Endothelial cell (in vitro differentiated cells): ENCODE measurements at regions not wholly inside any gene's neighbourhood (a gene's known extent, or its start where the extent isn't known, plus 50 kb on each side); places are given as distances from the start of the nearest gene placed in this dataset.

Source experiments
- DNase-seq: peaks from one replicate; pipeline ENCODE4 v3.0.0; 2021; ENCODE audit warnings: low spot score
- H3K27ac Mint-ChIP-seq: one replicate; pipeline ENCODE4 v1.8.0; 2021; ENCODE audit warnings: mixed read lengths, inconsistent platforms; ENCODE audit not compliant: unreplicated experiment
- H3K27me3 Mint-ChIP-seq: one replicate; pipeline ENCODE4 v1.8.0; 2021; ENCODE audit warnings: mild to moderate bottlenecking, moderate library complexity, mixed read lengths, inconsistent platforms; ENCODE audit not compliant: unreplicated experiment
- H3K36me3 Mint-ChIP-seq: one replicate; pipeline ENCODE4 v1.8.0; 2021; ENCODE audit warnings: mild to moderate bottlenecking, low read depth, mixed read lengths, inconsistent platforms; ENCODE audit not compliant: unreplicated experiment
- H3K4me1 Mint-ChIP-seq: one replicate; pipeline ENCODE4 v1.8.0; 2021; ENCODE audit warnings: mild to moderate bottlenecking, mixed read lengths, inconsistent platforms; ENCODE audit not compliant: unreplicated experiment
- H3K4me3 Mint-ChIP-seq: one replicate; pipeline ENCODE4 v1.8.0; 2021; ENCODE audit warnings: mild to moderate bottlenecking, mixed read lengths, inconsistent platforms; ENCODE audit not compliant: unreplicated experiment
- H3K9me3 Mint-ChIP-seq: one replicate; pipeline ENCODE4 v1.8.0; 2021; ENCODE audit warnings: mixed read lengths, inconsistent platforms; ENCODE audit not compliant: unreplicated experiment
- TF ChIP-seq, protein P1 (sequence below): fragments of 200-600 bp; sonication (generic); IDR thresholded peaks from one replicate; pipeline ENCODE4 v1.5.0; 2021; ENCODE audit warnings: antibody characterized with exemption; ENCODE audit not compliant: unreplicated experiment

- Mint-ChIP-seq H3K36me3 (no peaks in the 10 kb centered on the region), H3K27ac (no peak overlapping the region), H3K9me3 (no peaks in the 10 kb centered on the region), H3K27me3 (peaks cover 2% of the 10 kb centered on the region), H3K4me3 (no peak overlapping the region), H3K4me1 (no peaks in the 10 kb centered on the region)
- DNase-seq, result no peak
- TF ChIP-seq, protein P1, sequence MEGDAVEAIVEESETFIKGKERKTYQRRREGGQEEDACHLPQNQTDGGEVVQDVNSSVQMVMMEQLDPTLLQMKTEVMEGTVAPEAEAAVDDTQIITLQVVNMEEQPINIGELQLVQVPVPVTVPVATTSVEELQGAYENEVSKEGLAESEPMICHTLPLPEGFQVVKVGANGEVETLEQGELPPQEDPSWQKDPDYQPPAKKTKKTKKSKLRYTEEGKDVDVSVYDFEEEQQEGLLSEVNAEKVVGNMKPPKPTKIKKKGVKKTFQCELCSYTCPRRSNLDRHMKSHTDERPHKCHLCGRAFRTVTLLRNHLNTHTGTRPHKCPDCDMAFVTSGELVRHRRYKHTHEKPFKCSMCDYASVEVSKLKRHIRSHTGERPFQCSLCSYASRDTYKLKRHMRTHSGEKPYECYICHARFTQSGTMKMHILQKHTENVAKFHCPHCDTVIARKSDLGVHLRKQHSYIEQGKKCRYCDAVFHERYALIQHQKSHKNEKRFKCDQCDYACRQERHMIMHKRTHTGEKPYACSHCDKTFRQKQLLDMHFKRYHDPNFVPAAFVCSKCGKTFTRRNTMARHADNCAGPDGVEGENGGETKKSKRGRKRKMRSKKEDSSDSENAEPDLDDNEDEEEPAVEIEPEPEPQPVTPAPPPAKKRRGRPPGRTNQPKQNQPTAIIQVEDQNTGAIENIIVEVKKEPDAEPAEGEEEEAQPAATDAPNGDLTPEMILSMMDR, result no peak
These were observed 144.8 kb downstream of the GLUL start for GRCh38 chr1:182246783-182247182.

DNA sequence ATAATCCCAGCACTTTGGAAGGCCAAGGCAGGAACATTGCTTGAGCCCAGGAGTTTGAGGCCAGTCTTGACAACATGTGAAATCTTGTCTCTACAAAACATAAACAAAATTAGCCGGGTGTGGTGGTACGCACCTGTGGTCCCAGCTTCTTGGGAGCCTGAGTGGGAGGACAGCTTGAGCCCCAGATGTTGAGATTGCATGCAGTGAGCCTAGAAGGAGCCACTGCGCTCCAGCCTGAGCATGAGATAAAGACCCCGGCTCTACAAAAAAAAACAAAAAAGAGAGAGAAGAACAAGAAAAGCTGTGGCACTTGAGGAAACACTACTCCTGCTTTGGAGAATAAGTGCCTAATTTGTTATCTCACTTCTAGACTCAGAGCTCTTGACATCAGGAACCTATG, 146.6 kb downstream of the GLUL start:
- H3K4me1 Mint-ChIP-seq, result no peaks in the 10 kb centered on the region
- no peaks in the 10 kb centered on the region for H3K9me3 Mint-ChIP-seq
- TF ChIP-seq, protein P1, result no peak
- no peak overlapping the region for H3K4me3 Mint-ChIP-seq
- no peak for DNase-seq
- peaks cover 2% of the 10 kb centered on the region for H3K27me3 Mint-ChIP-seq
- no peak overlapping the region for H3K27ac Mint-ChIP-seq
- H3K36me3 Mint-ChIP-seq, result no peaks in the 10 kb centered on the region

DNA sequence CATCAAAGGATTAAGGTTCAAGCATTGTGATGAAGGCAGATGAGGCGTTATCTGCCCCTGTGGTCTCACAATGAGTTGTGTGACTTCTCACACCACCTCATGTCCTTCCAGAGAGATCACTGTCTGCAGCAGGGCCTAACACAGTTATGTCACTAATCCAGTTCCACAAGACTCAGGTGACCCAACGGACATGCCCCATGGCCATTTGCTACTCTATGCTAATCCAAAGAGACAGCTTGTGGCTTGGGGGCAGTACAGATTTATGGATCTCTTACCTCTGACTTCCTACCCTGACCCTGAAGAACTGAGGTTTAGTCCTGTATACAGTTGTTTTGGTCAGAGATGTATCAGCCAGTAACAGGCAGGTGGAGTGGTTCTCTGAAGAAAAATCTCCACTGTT, 147.1 kb downstream of the GLUL start:
- Mint-ChIP-seq H3K27me3 (peaks cover 2% of the 10 kb centered on the region), H3K36me3 (no peaks in the 10 kb centered on the region), H3K4me3 (no peak overlapping the region), H3K27ac (no peak overlapping the region), H3K9me3 (no peaks in the 10 kb centered on the region), H3K4me1 (no peaks in the 10 kb centered on the region)
- DNase-seq, result no peak
- TF ChIP-seq, protein P1, result no peak

- no peaks in the 10 kb centered on the region for H3K36me3 Mint-ChIP-seq
- DNase-seq, result no peak
- H3K27ac Mint-ChIP-seq, result no peak overlapping the region
- no peaks in the 10 kb centered on the region for H3K4me1 Mint-ChIP-seq
- TF ChIP-seq, protein P1, result no peak
- H3K27me3 Mint-ChIP-seq, result peaks cover 2% of the 10 kb centered on the region
- no peak overlapping the region for H3K4me3 Mint-ChIP-seq
- H3K9me3 Mint-ChIP-seq, result no peaks in the 10 kb centered on the region
These were observed 148.9 kb downstream of the GLUL start for GRCh38 chr1:182242641-182243040.

- TF ChIP-seq, protein P1, result no peak
- H3K4me1 Mint-ChIP-seq, result peaks cover 5% of the 10 kb centered on the region
- no peak overlapping the region for H3K4me3 Mint-ChIP-seq
- no peaks in the 10 kb centered on the region for H3K36me3 Mint-ChIP-seq
- no peaks in the 10 kb centered on the region for H3K9me3 Mint-ChIP-seq
- H3K27ac Mint-ChIP-seq, result no peak overlapping the region
- H3K27me3 Mint-ChIP-seq, result peaks cover 2% of the 10 kb centered on the region
- no peak for DNase-seq
These were observed 151.5 kb downstream of the GLUL start for GRCh38 chr1:182240085-182240484.
